Uterus (tissue), 2 donors: ENCODE measurements at regions not wholly inside any gene's neighbourhood (a gene's known extent, or its start where the extent isn't known, plus 50 kb on each side); places are given as distances from the start of the nearest gene placed in this dataset.

Source experiments
- POLR2A ChIP-seq, 2 donors: fragments of 450-650 bp; IDR thresholded peaks; one replicate each; pipeline ENCODE4 v1.6.1; 2016; ENCODE audit warnings: antibody characterized with exemption in 2 of 2, mild to moderate bottlenecking in 1 of 2, moderate library complexity in 1 of 2
- TF ChIP-seq, protein P1 (sequence below), 4 experiments: fragments of 200-600 bp in 2 of 4; fragments of 450-650 bp in 2 of 4; sonication (generic) in 2 of 4; IDR thresholded peaks; one replicate each; pipeline ENCODE4 v1.5.1; 2016 to 2019; ENCODE audit warnings: antibody characterized with exemption in 4 of 4, mild to moderate bottlenecking in 2 of 4, moderate library complexity in 1 of 4

DNA sequence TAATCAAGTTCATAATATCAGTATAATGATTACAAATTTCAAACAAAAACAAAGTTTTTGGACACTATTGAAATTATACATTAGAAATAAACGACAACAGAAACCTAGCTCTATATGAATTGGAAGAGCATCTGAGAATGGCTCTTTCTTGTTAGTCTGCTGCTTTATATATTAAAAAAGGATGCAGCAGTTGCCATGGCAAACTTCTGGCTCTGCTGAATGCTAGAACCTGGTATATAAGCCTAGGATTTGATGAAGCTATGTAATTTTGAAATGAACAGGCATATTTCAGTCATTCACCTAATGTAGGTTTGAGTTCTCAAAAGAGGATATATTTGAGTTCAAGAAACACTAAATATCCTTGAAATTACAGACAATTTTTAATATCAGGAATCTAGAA lies 252.7 kb upstream of the KCNMB2 start:
- TF ChIP-seq POLR2A (IDR thresholded peaks at IDR 0.05): no peak
- TF ChIP-seq, protein P1, sequence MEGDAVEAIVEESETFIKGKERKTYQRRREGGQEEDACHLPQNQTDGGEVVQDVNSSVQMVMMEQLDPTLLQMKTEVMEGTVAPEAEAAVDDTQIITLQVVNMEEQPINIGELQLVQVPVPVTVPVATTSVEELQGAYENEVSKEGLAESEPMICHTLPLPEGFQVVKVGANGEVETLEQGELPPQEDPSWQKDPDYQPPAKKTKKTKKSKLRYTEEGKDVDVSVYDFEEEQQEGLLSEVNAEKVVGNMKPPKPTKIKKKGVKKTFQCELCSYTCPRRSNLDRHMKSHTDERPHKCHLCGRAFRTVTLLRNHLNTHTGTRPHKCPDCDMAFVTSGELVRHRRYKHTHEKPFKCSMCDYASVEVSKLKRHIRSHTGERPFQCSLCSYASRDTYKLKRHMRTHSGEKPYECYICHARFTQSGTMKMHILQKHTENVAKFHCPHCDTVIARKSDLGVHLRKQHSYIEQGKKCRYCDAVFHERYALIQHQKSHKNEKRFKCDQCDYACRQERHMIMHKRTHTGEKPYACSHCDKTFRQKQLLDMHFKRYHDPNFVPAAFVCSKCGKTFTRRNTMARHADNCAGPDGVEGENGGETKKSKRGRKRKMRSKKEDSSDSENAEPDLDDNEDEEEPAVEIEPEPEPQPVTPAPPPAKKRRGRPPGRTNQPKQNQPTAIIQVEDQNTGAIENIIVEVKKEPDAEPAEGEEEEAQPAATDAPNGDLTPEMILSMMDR (IDR thresholded peaks at IDR 0.05): no peak
